Tibial artery (tissue), 4 donors: ENCODE measurements at regions not wholly inside any gene's neighbourhood (a gene's known extent, or its start where the extent isn't known, plus 50 kb on each side); places are given as distances from the start of the nearest gene placed in this dataset.

Experiments
- DNase-seq, 2 donors: peaks; one replicate each; pipeline ENCODE4 v3.0.0-alpha.2; 2019
- H3K27ac ChIP-seq, 2 donors: fragments of 200-600 bp; sonication (generic) in 1 of 2; 1 replicate in 1 of 2; 2 replicates in 1 of 2; pipeline ENCODE4 v1.5.1; 2018 to 2019; ENCODE audit warnings: mild to moderate bottlenecking in 1 of 2
- H3K27me3 ChIP-seq, 2 donors: fragments of 200-600 bp; sonication (generic) in 1 of 2; one replicate each; pipeline versions ENCODE4 v1.5.1 to v1.6.0; 2016 to 2019
- H3K36me3 ChIP-seq, 3 donors: fragments of 200-600 bp; sonication (generic) in 2 of 3; one replicate each; pipeline ENCODE4 v1.5.1; 2016 to 2019; ENCODE audit warnings: mild to moderate bottlenecking in 2 of 3
- H3K4me1 ChIP-seq, 4 donors: fragments of 200-600 bp; sonication (generic) in 2 of 4; 1 replicate in 3 of 4; 2 replicates in 1 of 4; pipeline ENCODE4 v1.5.1; 2016 to 2019
- H3K4me3 ChIP-seq, 2 donors: fragments of 200-600 bp; sonication (generic) in 1 of 2; 1 replicate in 1 of 2; 2 replicates in 1 of 2; pipeline ENCODE4 v1.5.1; 2018 to 2019; ENCODE audit warnings: mild to moderate bottlenecking in 2 of 2
- H3K9me3 ChIP-seq, 3 donors: fragments of 200-600 bp; sonication (generic) in 1 of 3; one replicate each; pipeline ENCODE4 v1.5.1; 2016 to 2019
- intact Hi-C: fragments of 100-400 bp; cut with DNase I; formaldehyde crosslinking; loops from one replicate; pipeline ENCODE4 v1.15.0; 2023; ENCODE audit warnings: low total_unique reads
- TF ChIP-seq, protein P1 (sequence below), 2 experiments: fragments of 200-600 bp in 1 of 2; fragments of 450-650 bp in 1 of 2; IDR thresholded peaks; one replicate each; pipeline ENCODE4 v1.5.1; 2017 to 2019; ENCODE audit warnings: antibody characterized with exemption in 2 of 2, mild to moderate bottlenecking in 1 of 2, moderate library complexity in 1 of 2

DNA sequence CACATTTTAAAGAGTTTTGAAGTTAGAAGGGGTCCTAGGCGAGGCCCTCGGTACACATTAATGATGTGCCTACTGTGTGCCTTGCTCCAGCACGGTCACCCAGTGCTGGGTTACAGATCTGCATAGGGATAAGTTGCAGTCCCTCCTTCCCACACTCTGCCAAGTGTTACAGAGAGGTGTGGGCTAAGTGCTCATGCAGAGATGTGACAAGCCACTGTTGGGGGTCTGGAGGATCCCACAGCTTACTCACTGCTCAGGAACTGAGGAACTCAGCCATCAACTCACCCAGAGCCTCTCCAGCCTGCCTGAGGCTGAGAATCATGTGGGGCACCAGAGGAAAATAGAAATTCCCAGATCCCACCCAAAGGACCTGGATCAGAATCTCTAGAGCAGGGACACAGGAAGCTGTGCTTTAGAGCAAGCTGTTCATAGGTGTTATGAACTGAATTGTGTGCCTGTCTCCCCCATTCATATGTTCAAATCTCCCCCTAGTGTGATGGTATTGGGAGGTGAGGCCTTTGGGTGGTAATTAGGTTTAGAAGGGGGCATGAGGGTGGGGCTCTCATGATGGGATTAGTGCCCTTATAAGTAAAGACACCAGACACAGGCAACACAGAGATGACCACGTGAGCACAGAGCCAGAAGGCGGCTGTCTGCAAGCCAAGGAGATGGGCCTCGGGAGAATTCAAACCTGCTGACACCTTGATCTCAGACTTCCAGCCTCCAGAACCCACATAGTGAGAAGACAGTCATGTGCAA is 164.1 kb downstream of the HSD17B3 start:
- no peak for DNase-seq
- TF ChIP-seq, protein P1, sequence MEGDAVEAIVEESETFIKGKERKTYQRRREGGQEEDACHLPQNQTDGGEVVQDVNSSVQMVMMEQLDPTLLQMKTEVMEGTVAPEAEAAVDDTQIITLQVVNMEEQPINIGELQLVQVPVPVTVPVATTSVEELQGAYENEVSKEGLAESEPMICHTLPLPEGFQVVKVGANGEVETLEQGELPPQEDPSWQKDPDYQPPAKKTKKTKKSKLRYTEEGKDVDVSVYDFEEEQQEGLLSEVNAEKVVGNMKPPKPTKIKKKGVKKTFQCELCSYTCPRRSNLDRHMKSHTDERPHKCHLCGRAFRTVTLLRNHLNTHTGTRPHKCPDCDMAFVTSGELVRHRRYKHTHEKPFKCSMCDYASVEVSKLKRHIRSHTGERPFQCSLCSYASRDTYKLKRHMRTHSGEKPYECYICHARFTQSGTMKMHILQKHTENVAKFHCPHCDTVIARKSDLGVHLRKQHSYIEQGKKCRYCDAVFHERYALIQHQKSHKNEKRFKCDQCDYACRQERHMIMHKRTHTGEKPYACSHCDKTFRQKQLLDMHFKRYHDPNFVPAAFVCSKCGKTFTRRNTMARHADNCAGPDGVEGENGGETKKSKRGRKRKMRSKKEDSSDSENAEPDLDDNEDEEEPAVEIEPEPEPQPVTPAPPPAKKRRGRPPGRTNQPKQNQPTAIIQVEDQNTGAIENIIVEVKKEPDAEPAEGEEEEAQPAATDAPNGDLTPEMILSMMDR (IDR thresholded peaks at IDR 0.05), result no peak
- Histone ChIP-seq H3K27ac (peak overlapping the region; percentile 63 to 68), H3K27me3 (no peaks in the 10 kb centered on the region), H3K36me3 (no peaks in the 10 kb centered on the region), H3K4me1 (peaks cover 0 to 48% (median 30%) of the 10 kb centered on the region in 4 donors), H3K9me3 (no peaks in the 10 kb centered on the region), H3K4me3 (peak overlapping the region; percentile 17 to 19)
- intact Hi-C loops, result no loop called here

DNA sequence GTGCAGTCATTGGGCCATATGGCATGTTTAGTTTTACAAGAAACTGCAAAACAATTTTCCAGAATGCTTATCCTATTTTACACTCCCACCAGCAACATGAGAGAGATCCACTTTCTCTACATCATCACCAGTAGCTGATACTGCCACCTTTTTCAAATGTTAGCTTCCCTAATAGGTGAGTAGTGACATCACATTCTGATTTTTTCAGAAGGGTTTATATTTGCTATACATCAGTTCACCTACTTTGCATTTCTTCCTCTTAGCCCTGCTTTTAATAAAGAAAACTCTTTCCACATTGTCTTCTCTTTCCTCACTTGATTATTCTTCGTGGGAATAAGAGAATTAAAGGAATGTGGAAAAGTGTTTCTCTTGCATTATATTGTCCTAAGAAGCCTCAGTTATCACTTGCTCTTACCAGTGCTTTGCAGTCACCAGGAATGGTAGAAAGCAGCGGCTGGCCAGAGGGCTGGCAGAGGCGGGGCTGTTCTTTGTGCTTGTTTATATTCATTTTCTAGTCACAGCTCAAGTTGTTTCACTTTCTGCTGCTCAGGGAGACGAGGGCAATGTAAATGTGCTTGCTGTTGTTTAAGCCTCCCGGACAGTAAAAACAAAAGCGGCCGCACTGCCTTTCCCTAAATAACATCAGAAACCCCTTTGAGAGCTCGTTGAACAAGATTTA is 164.8 kb downstream of the HSD17B3 start:
- TF ChIP-seq, protein P1 (IDR thresholded peaks at IDR 0.05), result no peak
- H3K27me3 ChIP-seq, result no peaks in the 10 kb centered on the region
- peak overlapping the region; percentile 17 to 19 for H3K4me3 ChIP-seq
- DNase-seq, result peak; percentile 70 to 78
- intact Hi-C loops, result no loop called here
- H3K36me3 ChIP-seq, result no peaks in the 10 kb centered on the region
- no peaks in the 10 kb centered on the region for H3K9me3 ChIP-seq
- peak overlapping the region; percentile 63 to 68 for H3K27ac ChIP-seq
- H3K4me1 ChIP-seq, result peaks cover 0 to 48% (median 30%) of the 10 kb centered on the region in 4 donors

DNA sequence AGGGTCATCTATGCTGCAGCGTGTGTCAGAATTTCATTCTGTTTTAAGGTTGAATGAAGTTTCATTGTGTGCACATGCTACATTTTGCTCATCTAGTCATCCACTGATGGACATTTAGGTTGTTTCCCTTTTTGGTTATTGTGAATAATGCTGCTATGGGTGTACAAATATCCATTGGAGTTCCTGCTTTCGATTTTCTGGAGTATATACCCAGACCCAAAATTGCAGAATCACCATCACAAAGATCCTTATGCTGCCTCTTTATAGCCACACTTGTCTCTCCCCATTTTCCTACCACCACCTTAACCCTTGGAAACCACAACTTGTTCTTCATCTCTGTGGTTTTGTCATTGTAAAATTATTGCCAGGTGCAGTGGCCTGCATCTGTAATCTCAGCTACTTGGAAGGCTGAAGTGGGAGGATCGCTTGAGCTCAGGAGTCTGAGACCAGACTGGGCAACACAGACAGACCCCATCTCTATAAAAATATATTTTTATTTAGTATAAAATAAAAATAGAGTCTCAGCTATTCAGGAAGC is 166.2 kb downstream of the HSD17B3 start:
- TF ChIP-seq, protein P1 (IDR thresholded peaks at IDR 0.05), result no peak
- Histone ChIP-seq H3K4me3 (no peak overlapping the region), H3K27ac (no peak overlapping the region), H3K36me3 (no peaks in the 10 kb centered on the region), H3K4me1 (peaks cover 0 to 47% (median 30%) of the 10 kb centered on the region in 4 donors), H3K9me3 (no peaks in the 10 kb centered on the region), H3K27me3 (no peaks in the 10 kb centered on the region)
- no peak for DNase-seq
- intact Hi-C loops, result no loop called here

DNA sequence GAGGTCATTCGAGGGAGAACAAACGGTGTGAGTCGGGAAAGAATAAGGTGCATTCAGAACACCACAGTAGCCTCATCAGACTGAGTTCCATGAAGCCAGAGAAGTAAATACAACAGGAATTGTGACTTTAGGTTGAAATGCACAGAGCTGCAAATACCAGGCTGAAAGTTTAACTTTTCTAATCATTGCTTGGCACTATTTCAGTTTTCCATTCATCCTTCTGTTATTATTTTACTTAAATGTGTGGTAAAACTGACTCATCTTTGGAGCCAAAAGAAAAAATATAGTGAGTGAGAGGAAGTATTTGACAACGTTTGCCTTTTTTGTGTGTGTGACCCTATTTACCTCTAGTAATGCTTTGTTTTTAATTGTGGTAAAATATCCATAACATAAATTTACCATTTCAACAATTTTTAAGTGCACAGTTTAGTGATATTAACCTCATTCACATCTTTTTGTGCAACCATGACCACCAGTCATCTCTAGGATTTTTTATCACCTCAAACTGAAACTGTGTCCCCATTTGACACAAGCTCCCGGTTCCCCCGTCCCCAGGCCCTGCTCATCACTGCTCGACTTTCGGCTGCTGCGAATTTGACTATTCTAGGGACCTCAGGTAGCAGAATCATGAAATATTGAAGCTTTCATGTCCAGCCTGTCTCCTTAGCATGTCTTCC is 166.8 kb downstream of the HSD17B3 start:
- no peak overlapping the region for H3K4me3 ChIP-seq
- no peaks in the 10 kb centered on the region for H3K9me3 ChIP-seq
- peaks cover 0 to 41% (median 30%) of the 10 kb centered on the region in 4 donors for H3K4me1 ChIP-seq
- TF ChIP-seq, protein P1 (IDR thresholded peaks at IDR 0.05), result no peak
- no peak overlapping the region for H3K27ac ChIP-seq
- intact Hi-C loops, result no loop called here
- H3K36me3 ChIP-seq, result no peaks in the 10 kb centered on the region
- DNase-seq, result no peak
- H3K27me3 ChIP-seq, result no peaks in the 10 kb centered on the region

DNA sequence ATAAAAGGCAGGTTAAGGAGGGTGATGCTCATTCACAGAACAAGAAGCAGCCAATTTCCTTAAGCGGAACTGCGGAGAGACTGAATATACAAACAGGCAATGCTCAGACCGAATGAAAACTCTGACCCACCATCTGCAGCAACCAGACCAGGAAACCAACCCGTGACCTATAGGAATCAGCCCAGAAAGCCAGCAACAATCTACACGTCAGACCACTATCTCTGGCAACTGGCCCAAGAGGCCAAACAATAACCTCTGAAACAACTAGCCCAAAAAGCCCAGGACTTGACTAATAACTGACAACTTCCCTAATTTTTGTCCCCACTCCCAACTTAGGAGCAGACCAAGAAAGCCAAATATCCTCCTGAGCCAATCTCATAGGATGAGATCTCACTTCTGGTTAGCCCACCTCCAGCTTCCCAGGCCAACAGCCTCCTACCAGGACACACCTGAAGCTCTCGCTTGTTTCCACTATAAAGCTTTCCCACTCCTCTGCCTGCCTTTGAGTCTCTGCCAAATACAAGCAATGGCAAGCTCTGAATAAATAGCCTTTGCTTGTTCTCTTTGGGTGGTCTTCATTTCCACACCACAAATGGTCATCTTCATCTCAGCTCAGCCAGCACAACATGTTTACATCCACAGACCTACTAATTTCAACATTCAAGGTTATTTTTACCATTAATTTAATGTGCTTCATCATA is 168.5 kb downstream of the HSD17B3 start:
- H3K27me3 ChIP-seq, result no peaks in the 10 kb centered on the region
- H3K36me3 ChIP-seq, result no peaks in the 10 kb centered on the region
- no peak overlapping the region for H3K4me3 ChIP-seq
- H3K4me1 ChIP-seq, result peaks cover 0 to 23% (median 14%) of the 10 kb centered on the region in 4 donors
- TF ChIP-seq, protein P1 (IDR thresholded peaks at IDR 0.05), result no peak
- H3K27ac ChIP-seq, result no peak overlapping the region
- DNase-seq, result no peak
- intact Hi-C loops, result no loop called here
- H3K9me3 ChIP-seq, result no peaks in the 10 kb centered on the region
